ENCODE measurements at regions not wholly inside any gene's neighbourhood (a gene's known extent, or its start where the extent isn't known, plus 50 kb on each side); places are given as distances from the start of the nearest gene placed in this dataset.

DNA sequence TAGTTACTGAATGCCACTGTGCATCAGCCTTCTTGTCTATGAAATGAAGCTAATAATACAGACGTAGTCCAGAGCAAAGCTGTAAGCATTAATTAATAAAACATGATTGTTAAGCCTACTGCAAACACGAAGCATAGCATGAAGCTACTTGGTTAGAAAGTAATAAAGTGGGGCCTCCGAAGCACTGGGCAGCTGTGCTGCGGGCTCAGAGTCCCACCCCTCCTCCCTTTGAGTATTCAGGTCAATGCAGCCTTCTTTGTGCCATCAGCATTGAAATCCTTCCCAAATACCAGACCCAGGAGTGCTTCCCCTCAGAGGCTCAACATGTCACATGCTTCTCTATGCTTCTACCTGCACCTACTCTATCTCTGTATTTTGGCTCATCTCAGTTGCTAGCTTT is 1112.6 kb downstream of the IGSF11 start:
- H3K4me3 ChIP-seq: no peak overlapping the region
- no peaks in the 10 kb centered on the region for H3K27me3 ChIP-seq
- H3K36me3 ChIP-seq: no peaks in the 10 kb centered on the region
- H3K27ac ChIP-seq: no peak overlapping the region
- TF ChIP-seq POLR2A (IDR thresholded peaks at IDR 0.05): no peak
- no peak for DNase-seq
- H3K9me3 ChIP-seq: no peaks in the 10 kb centered on the region
- H3K4me1 ChIP-seq: no peaks in the 10 kb centered on the region

DNA sequence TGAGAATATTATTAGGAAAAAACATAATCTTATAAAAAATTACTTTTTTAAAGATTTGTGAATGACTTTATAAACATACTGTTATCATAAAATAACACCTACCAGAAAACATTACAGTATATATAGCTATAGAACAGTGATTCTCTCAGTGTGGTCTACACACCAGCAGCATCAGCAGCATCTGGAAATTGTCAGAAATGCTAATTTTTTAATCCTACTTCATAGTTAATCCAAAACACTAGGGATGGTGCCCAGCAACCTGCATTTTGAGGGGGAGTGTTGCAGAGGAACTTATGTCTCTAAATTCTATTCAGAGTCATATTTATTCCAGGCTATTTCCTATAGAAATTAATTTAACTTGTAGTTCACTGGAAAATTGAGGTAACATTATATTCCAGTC is 1107.8 kb downstream of the IGSF11 start:
- H3K9me3 ChIP-seq: no peaks in the 10 kb centered on the region
- H3K27ac ChIP-seq: no peak overlapping the region
- TF ChIP-seq, protein P1, sequence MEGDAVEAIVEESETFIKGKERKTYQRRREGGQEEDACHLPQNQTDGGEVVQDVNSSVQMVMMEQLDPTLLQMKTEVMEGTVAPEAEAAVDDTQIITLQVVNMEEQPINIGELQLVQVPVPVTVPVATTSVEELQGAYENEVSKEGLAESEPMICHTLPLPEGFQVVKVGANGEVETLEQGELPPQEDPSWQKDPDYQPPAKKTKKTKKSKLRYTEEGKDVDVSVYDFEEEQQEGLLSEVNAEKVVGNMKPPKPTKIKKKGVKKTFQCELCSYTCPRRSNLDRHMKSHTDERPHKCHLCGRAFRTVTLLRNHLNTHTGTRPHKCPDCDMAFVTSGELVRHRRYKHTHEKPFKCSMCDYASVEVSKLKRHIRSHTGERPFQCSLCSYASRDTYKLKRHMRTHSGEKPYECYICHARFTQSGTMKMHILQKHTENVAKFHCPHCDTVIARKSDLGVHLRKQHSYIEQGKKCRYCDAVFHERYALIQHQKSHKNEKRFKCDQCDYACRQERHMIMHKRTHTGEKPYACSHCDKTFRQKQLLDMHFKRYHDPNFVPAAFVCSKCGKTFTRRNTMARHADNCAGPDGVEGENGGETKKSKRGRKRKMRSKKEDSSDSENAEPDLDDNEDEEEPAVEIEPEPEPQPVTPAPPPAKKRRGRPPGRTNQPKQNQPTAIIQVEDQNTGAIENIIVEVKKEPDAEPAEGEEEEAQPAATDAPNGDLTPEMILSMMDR (IDR thresholded peaks at IDR 0.05): no peak
- TF ChIP-seq POLR2A (IDR thresholded peaks at IDR 0.05): no peak
- no peaks in the 10 kb centered on the region for H3K36me3 ChIP-seq
- no peak for DNase-seq
- H3K27me3 ChIP-seq: no peaks in the 10 kb centered on the region
- no peaks in the 10 kb centered on the region for H3K4me1 ChIP-seq
- H3K4me3 ChIP-seq: no peak overlapping the region

DNA sequence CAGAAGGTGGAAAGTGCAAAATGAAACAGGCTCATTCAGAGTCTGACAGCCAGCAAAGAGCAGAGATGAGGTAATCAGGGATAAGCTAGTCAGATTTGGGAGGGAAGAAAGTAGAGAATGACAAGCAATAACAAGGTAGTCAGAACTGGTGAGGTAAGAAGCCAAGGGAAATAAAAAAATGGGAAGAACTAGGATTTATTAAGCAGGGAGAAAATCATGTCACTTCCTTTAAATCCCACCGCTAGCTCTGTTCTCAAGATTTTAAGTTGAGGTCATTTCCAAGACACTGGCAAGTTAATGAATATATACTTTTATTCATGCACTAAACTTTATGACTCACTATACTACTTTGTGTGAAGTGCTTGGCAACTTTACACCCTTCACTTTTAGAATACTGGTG is 1106.8 kb downstream of the IGSF11 start:
- no peak for DNase-seq

DNA sequence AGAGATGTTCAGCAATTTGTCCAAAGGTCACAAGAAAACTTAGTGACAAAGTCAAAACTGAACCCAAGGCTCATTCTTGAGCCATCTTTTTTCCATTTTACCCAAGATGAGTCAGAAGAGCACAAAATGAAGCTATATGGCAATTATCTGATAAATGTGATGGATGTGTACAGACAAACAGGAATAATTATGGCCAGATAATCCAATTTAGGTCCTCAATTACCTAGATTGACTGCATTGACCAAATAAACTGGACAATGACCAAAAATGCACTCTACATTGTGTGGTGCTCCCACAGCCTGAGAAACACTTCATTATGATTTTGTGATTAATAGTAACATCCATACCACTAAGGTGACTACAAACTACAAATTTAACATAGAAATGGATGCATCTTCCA is 1105.8 kb downstream of the IGSF11 start:
- no peaks in the 10 kb centered on the region for H3K27me3 ChIP-seq
- H3K36me3 ChIP-seq: no peaks in the 10 kb centered on the region

More for the DNA sequence above, 1106.8 kb downstream of the IGSF11 start:
- TF ChIP-seq, protein P1 (IDR thresholded peaks at IDR 0.05): no peak
- TF ChIP-seq POLR2A (IDR thresholded peaks at IDR 0.05): no peak
- H3K4me3 ChIP-seq: no peak overlapping the region
- H3K4me1 ChIP-seq: no peaks in the 10 kb centered on the region
- H3K27ac ChIP-seq: peak overlapping the region in 1 of 4 donors; percentile 41
- H3K9me3 ChIP-seq: no peaks in the 10 kb centered on the region
- H3K27me3 ChIP-seq: no peaks in the 10 kb centered on the region
- H3K36me3 ChIP-seq: no peaks in the 10 kb centered on the region

DNA sequence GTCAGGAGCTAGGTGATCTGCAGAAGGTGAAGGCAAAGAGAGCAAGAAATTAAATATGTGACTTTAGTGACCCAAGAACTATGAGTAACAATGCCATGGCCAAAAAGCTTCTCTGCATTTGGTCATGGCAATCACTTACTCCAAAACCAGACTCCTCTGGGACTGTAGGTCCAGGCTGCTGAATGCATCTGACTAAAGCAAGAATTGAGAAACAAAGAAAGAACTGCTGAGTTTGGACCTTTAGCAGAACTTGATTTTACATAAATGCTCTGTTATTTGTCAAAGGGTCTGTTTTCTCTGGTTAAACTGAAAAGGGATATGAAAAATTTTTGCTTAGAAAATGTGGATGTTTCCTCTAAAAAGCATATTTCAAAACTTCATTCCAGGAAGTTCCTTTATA is 1102.2 kb downstream of the IGSF11 start:
- Histone ChIP-seq H3K4me3 (no peak overlapping the region), H3K9me3 (no peaks in the 10 kb centered on the region), H3K27me3 (no peaks in the 10 kb centered on the region), H3K36me3 (no peaks in the 10 kb centered on the region), H3K4me1 (no peaks in the 10 kb centered on the region), H3K27ac (no peak overlapping the region)
- DNase-seq: no peak
- TF ChIP-seq, protein P1 (IDR thresholded peaks at IDR 0.05): no peak

More for the DNA sequence above, 1105.8 kb downstream of the IGSF11 start:
- DNase-seq: no peak
- Histone ChIP-seq H3K4me3 (no peak overlapping the region), H3K27ac (no peak overlapping the region), H3K4me1 (no peaks in the 10 kb centered on the region), H3K9me3 (no peaks in the 10 kb centered on the region)
- TF ChIP-seq, protein P1 (IDR thresholded peaks at IDR 0.05): no peak
- no peak for TF ChIP-seq POLR2A (IDR thresholded peaks at IDR 0.05)

DNA sequence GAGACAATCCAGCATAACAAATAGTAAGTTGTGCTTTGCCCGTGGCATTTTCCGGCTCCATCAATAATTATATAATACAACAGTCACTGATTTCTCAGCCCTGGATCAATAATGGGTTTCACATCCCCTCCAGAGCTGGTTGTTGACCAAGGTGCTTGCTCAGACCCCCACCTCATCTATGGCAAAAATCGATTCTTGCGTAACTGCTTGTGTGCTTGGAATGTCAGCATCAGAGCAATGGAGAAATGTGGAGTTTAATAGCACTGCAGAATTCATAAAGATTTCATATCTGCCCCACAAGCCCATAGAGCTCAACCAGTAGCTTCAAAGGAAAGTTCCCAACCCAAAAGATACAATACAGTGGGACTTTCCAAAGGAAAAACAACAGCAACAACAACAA is 1098.5 kb downstream of the IGSF11 start:
- Histone ChIP-seq H3K9me3 (no peaks in the 10 kb centered on the region), H3K4me1 (no peaks in the 10 kb centered on the region), H3K27ac (no peak overlapping the region), H3K27me3 (no peaks in the 10 kb centered on the region), H3K4me3 (no peak overlapping the region), H3K36me3 (no peaks in the 10 kb centered on the region)
- DNase-seq: no peak
- TF ChIP-seq POLR2A (IDR thresholded peaks at IDR 0.05): no peak
- TF ChIP-seq, protein P1 (IDR thresholded peaks at IDR 0.05): no peak

All from Peyer's patch (tissue), 4 donors.